ENCODE measurements at regions not wholly inside any gene's neighbourhood (a gene's known extent, or its start where the extent isn't known, plus 50 kb on each side); places are given as distances from the start of the nearest gene placed in this dataset.

DNA sequence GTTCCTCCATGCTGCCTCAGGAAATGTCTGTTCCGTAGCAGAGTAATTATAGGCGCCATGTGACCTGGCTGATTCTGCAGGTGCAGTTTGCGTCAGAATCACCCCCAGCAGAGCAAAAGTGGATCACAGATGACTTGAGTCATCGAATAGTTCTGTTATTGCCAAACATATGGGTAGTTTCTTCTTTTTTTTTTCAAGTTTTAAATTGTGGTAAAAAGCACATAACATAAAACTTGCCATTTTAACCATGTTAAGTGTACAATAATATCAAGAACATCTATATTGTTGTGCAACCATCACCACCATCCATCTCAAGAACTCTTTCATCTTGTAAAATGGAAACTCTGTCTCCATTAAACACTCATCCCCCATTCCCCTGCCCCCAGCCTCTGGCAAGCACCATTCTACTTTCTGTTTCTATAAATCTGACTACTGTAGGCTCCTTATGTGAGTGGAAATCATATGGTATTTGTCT is 177.7 kb upstream of the TWIST2 start:
- no peak overlapping the region for H3K4me3 ChIP-seq
- H3K27ac ChIP-seq, result no peak overlapping the region
- no peaks in the 10 kb centered on the region for H3K4me1 ChIP-seq
- peaks cover 0 to 32% (median 0%) of the 10 kb centered on the region in 4 donors for H3K9me3 ChIP-seq
- H3K36me3 ChIP-seq, result no peaks in the 10 kb centered on the region
- DNase-seq (ENCODE audit: low spot score in 2 of 2), result no peak
- TF ChIP-seq POLR2A (IDR thresholded peaks at IDR 0.05) (no peak), EP300 (IDR thresholded peaks at IDR 0.05) (no peak)
- TF ChIP-seq, protein P1, sequence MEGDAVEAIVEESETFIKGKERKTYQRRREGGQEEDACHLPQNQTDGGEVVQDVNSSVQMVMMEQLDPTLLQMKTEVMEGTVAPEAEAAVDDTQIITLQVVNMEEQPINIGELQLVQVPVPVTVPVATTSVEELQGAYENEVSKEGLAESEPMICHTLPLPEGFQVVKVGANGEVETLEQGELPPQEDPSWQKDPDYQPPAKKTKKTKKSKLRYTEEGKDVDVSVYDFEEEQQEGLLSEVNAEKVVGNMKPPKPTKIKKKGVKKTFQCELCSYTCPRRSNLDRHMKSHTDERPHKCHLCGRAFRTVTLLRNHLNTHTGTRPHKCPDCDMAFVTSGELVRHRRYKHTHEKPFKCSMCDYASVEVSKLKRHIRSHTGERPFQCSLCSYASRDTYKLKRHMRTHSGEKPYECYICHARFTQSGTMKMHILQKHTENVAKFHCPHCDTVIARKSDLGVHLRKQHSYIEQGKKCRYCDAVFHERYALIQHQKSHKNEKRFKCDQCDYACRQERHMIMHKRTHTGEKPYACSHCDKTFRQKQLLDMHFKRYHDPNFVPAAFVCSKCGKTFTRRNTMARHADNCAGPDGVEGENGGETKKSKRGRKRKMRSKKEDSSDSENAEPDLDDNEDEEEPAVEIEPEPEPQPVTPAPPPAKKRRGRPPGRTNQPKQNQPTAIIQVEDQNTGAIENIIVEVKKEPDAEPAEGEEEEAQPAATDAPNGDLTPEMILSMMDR (IDR thresholded peaks at IDR 0.05), result no peak
- H3K27me3 ChIP-seq, result no peaks in the 10 kb centered on the region
- WGBS, 2 donors, result 60 to 74% methylated on average over 4 of the region's 4 CpGs

DNA sequence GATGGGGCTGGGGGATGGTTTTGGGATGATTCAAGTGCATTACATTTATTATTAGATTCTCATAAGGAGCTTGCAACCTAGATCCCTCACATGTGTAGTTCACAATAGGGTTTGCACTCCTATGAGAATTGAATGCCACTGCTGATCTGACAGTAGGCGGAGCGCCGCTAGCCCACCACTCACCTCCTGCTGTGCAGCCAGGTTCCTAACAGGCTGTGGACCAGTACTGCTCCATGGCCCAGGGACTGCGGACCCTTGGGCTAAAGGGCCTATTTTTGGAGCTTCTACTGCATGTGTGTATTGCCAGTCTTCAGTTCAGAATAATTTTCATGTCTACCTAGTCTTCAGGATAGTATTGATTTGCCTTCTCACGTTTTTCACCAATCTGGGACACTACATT is 165.3 kb upstream of the TWIST2 start:
- no peak overlapping the region for H3K27ac ChIP-seq
- H3K4me3 ChIP-seq, result no peak overlapping the region
- H3K9me3 ChIP-seq, result peaks cover 0 to 11% (median 0%) of the 10 kb centered on the region in 4 donors
- no peaks in the 10 kb centered on the region for H3K36me3 ChIP-seq
- 90% methylated on average over 5 of the region's 5 CpGs for WGBS, 2 donors
- H3K4me1 ChIP-seq, result peaks cover 0 to 9% (median 4%) of the 10 kb centered on the region in 4 donors
- TF ChIP-seq EP300 (IDR thresholded peaks at IDR 0.05), result no peak
- no peak for TF ChIP-seq POLR2A (IDR thresholded peaks at IDR 0.05)
- TF ChIP-seq, protein P1 (IDR thresholded peaks at IDR 0.05), result no peak
- DNase-seq (ENCODE audit: low spot score in 2 of 2), result no peak
- H3K27me3 ChIP-seq, result no peaks in the 10 kb centered on the region

DNA sequence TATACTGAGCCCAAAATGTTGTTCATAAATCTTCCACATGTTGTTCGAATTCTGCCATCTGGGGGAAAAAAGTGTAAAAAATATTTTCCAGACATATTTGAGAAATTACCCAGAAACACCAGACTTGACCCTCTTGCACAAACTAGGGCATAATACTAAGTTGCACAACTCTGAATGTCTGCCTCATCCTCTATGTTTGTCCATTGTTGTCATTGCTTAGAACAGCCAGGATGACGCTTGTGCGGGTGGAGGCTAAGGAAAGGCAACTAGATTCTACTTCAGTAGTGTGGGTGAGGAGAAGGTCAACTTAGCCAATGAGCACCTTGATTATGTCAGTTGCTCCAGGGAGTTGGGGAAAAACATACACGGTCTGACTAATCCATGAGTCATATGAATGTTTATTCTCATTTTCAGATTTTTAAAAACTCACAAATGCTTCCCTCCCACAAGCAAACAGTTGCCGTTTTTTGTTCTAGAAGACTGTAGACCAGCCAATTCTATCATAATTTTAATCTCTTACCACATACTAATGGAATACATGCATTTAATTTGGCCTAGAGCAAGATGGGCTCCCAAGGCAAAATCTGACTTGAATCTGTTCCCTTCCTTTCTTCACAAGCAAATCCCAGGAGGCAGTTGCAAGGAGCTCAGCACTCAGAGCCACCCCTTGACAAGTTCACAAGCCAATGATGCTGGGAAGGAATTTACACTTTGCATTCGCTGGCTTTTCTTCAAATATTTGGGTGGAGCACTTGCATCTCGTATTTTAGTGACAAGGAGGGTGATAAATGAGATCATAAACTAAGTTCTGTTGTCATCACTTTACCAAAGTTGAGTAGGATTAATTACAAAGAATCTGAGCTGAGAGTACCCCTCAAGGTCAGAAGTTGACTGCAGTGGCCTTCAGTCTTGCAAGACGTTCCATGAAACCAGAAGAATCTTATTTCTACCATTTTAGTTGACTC is 163.2 kb upstream of the TWIST2 start:
- Histone ChIP-seq H3K9me3 (no peaks in the 10 kb centered on the region), H3K27me3 (no peaks in the 10 kb centered on the region), H3K4me1 (peaks cover 0 to 9% (median 4%) of the 10 kb centered on the region in 4 donors), H3K36me3 (no peaks in the 10 kb centered on the region), H3K27ac (peak overlapping the region in 2 of 4 donors; percentile 64 to 70), H3K4me3 (no peak overlapping the region)
- WGBS, 2 donors, result 43 to 47% methylated on average over 8 of the region's 8 CpGs
- TF ChIP-seq EP300 (IDR thresholded peaks at IDR 0.05) (peak in 1 of 2 donors; percentile 95), POLR2A (IDR thresholded peaks at IDR 0.05) (no peak)
- TF ChIP-seq, protein P1 (IDR thresholded peaks at IDR 0.05), result no peak
- peak in 1 of 2 donors; percentile 75 for DNase-seq (ENCODE audit: low spot score in 2 of 2)

DNA sequence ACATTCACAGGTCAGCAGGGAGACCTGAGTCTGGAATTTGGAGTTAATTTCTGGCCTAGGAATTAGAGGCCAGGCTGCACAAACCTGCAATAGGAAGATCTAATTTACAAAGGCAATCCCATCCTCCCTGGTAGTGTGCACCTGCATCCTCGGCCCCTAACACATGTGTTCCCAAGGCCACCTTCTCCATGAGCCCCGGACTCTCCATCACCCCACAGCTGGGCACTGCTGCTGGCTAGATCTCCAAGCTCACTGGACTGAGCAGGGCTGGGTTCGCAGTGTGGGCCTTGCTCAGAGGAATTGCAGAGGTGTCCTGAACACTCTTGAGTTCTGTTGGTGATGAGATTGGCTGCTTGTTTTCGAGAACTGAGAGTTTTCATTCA is 162.6 kb upstream of the TWIST2 start:
- DNase-seq (ENCODE audit: low spot score in 2 of 2), result no peak
- 90 to 98% methylated on average over 4 of the region's 4 CpGs for WGBS, 2 donors
- Histone ChIP-seq H3K27ac (peak overlapping the region in 2 of 4 donors; percentile 64 to 70), H3K36me3 (no peaks in the 10 kb centered on the region), H3K4me3 (no peak overlapping the region), H3K9me3 (no peaks in the 10 kb centered on the region), H3K27me3 (no peaks in the 10 kb centered on the region), H3K4me1 (peaks cover 0 to 9% (median 4%) of the 10 kb centered on the region in 4 donors)
- TF ChIP-seq POLR2A (IDR thresholded peaks at IDR 0.05) (no peak), EP300 (IDR thresholded peaks at IDR 0.05) (no peak)
- TF ChIP-seq, protein P1 (IDR thresholded peaks at IDR 0.05), result no peak

DNA sequence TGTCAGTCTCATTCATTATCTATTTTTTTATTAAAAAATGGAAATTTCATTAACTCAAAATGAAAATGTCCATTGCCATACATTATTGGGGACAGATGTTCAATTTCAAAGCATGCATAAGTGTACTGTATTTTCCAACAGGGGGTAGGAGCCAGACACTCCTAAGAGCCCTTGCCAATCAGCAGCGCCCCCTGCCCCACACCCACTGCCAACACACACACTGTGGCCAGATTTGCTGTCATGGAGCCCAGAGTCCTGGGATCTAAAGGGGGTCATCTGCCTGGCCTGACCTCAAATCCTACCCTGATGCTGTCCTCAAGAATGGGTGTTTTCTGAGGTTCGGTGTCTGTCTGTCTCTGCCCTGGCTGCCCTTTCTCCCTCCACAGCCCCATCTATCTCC is 162.2 kb upstream of the TWIST2 start:
- no peaks in the 10 kb centered on the region for H3K9me3 ChIP-seq
- peaks cover 0 to 9% (median 4%) of the 10 kb centered on the region in 4 donors for H3K4me1 ChIP-seq
- no peak overlapping the region for H3K4me3 ChIP-seq
- 80 to 94% methylated on average over 2 of the region's 2 CpGs for WGBS, 2 donors
- H3K36me3 ChIP-seq, result no peaks in the 10 kb centered on the region
- DNase-seq (ENCODE audit: low spot score in 2 of 2), result no peak
- no peak for TF ChIP-seq EP300 (IDR thresholded peaks at IDR 0.05)
- TF ChIP-seq, protein P1 (IDR thresholded peaks at IDR 0.05), result no peak
- TF ChIP-seq POLR2A (IDR thresholded peaks at IDR 0.05), result no peak
- H3K27ac ChIP-seq, result peak overlapping the region in 2 of 4 donors; percentile 2 to 14
- no peaks in the 10 kb centered on the region for H3K27me3 ChIP-seq

Measured in tibial nerve (tissue), 4 donors.